B cell (primary cell): ENCODE measurements at regions not wholly inside any gene's neighbourhood (a gene's known extent, or its start where the extent isn't known, plus 50 kb on each side); places are given as distances from the start of the nearest gene placed in this dataset.

Source experiments
- CTCF ChIP-seq: fragments of 200-600 bp; IDR thresholded peaks from one replicate; pipeline ENCODE4 v1.8.0; 2022; ENCODE audit warnings: antibody characterized with exemption, mild to moderate bottlenecking
- EZH2 ChIP-seq: IDR thresholded peaks from 2 replicates; pipeline ENCODE4 v1.6.1; 2012; ENCODE audit warnings: borderline replicate concordance, low read depth, mild to moderate bottlenecking, moderate library complexity, low read length; ENCODE audit not compliant: insufficient read depth, poor library complexity, severe bottlenecking

GRCh38 chr4:18391354-18391728 lies 369.8 kb upstream of the LCORL start:
- TF ChIP-seq CTCF, result no peak
- no peak for TF ChIP-seq EZH2
